DOHH2 (cell line): ENCODE measurements at regions not wholly inside any gene's neighbourhood (a gene's known extent, or its start where the extent isn't known, plus 50 kb on each side); places are given as distances from the start of the nearest gene placed in this dataset.

ENCODE experiments used
- CTCF ChIP-seq: fragments of 200-600 bp; sonication (generic); IDR thresholded peaks from one replicate; pipeline ENCODE4 v1.5.1; 2014; ENCODE audit warnings: antibody characterized with exemption, mild to moderate bottlenecking, low read depth, low read length; ENCODE audit not compliant: poor library complexity, severe bottlenecking
- EZH2phosphoT487 ChIP-seq: fragments of 200-600 bp; sonication (generic); IDR thresholded peaks from 2 replicates; pipeline ENCODE4 v1.6.1; 2017; ENCODE audit warnings: borderline replicate concordance, mild to moderate bottlenecking, antibody characterized with exemption, low read length, moderate library complexity, mixed read lengths

GRCh38 chr12:113651662-113652061, 180.0 kb upstream of the LHX5 start:
- no peak for TF ChIP-seq CTCF
- TF ChIP-seq EZH2phosphoT487, result no peak
